Head of caudate nucleus (tissue), 42 donors: ENCODE measurements at regions not wholly inside any gene's neighbourhood (a gene's known extent, or its start where the extent isn't known, plus 50 kb on each side); places are given as distances from the start of the nearest gene placed in this dataset.

Source experiments
- DNase-seq, 42 donors: peaks; one replicate each; pipeline versions ENCODE4 v3.0.0 to v3.0.0-alpha.2; 2020 to 2021; ENCODE audit warnings: mixed read lengths in 7 of 42
- intact Hi-C: fragments of 100-400 bp; cut with DNase I; formaldehyde crosslinking; loops from one replicate; pipeline ENCODE4 v1.15.0; 2022

GRCh38 chr17:15117239-15117638 lies 147.9 kb downstream of the PMP22 start:
- DNase-seq, result no peak
- intact Hi-C loops, result no loop called here

GRCh38 chr17:15112846-15113617 lies 152.1 kb downstream of the PMP22 start:
- no peak for DNase-seq
- intact Hi-C loops, result no loop called here

- no peak for DNase-seq
- intact Hi-C loops, result no loop called here
These were observed 155.5 kb downstream of the PMP22 start for GRCh38 chr17:15109608-15110007.

GRCh38 chr17:15108992-15109391 lies 156.1 kb downstream of the PMP22 start:
- no peak for DNase-seq
- intact Hi-C loops, result no loop called here

- intact Hi-C loops, result no loop called here
- DNase-seq, result no peak
These were observed 158.6 kb downstream of the PMP22 start for GRCh38 chr17:15106540-15106939.

GRCh38 chr17:15103785-15104184 lies 161.3 kb downstream of the PMP22 start:
- DNase-seq, result no peak
- intact Hi-C loops, result no loop called here

GRCh38 chr17:15101175-15101574 lies 164.0 kb downstream of the PMP22 start:
- intact Hi-C loops, result no loop called here
- no peak for DNase-seq

- intact Hi-C loops, result no loop called here
- DNase-seq, result no peak
These were observed 168.6 kb downstream of the PMP22 start for GRCh38 chr17:15096511-15096910.

GRCh38 chr17:15095935-15096334 lies 169.2 kb downstream of the PMP22 start:
- no peak for DNase-seq
- intact Hi-C loops, result no loop called here

- no peak for DNase-seq
- intact Hi-C loops, result no loop called here
These were observed 172.4 kb downstream of the PMP22 start for GRCh38 chr17:15092762-15093161.

GRCh38 chr17:15092261-15092660 lies 172.9 kb downstream of the PMP22 start:
- intact Hi-C loops, result no loop called here
- DNase-seq, result no peak

GRCh38 chr17:15091825-15092224 lies 173.3 kb downstream of the PMP22 start:
- DNase-seq, result no peak
- intact Hi-C loops, result no loop called here

- DNase-seq, result no peak
- intact Hi-C loops, result no loop called here
These were observed 174.6 kb downstream of the PMP22 start for GRCh38 chr17:15090533-15090932.

- intact Hi-C loops, result no loop called here
- DNase-seq, result no peak
These were observed 177.2 kb downstream of the PMP22 start for GRCh38 chr17:15087946-15088345.

- intact Hi-C loops, result no loop called here
- DNase-seq, result peak in 1 of 42 donors; percentile 6
These were observed 178.3 kb downstream of the PMP22 start for GRCh38 chr17:15086776-15087295.

- intact Hi-C loops, result no loop called here
These were observed 179.0 kb downstream of the PMP22 start for GRCh38 chr17:15085890-15086677.

GRCh38 chr17:15083225-15083624 lies 181.9 kb downstream of the PMP22 start:
- DNase-seq, result no peak
- intact Hi-C loops, result no loop called here

More at GRCh38 chr17:15085890-15086677, 179.0 kb downstream of the PMP22 start:
- DNase-seq, result no peak

GRCh38 chr17:15081008-15081407 lies 184.1 kb downstream of the PMP22 start:
- intact Hi-C loops, result no loop called here

GRCh38 chr17:15078570-15078969 lies 186.6 kb downstream of the PMP22 start:
- intact Hi-C loops, result no loop called here
- no peak for DNase-seq

More at GRCh38 chr17:15081008-15081407, 184.1 kb downstream of the PMP22 start:
- DNase-seq, result no peak

GRCh38 chr17:15076991-15077663 lies 188.0 kb downstream of the PMP22 start:
- intact Hi-C loops, result no loop called here
- DNase-seq, result no peak
